Keratinocyte (primary cell): ENCODE measurements at regions not wholly inside any gene's neighbourhood (a gene's known extent, or its start where the extent isn't known, plus 50 kb on each side); places are given as distances from the start of the nearest gene placed in this dataset.

ENCODE experiments used
- CTCF ChIP-seq, 3 experiments: IDR thresholded peaks in 1 of 3; conservative IDR thresholded peaks in 1 of 3; optimal IDR thresholded peaks in 1 of 3; 2 replicates in 2 of 3; 3 replicates in 1 of 3; pipeline versions ENCODE3 to v1.5.1; 2011; ENCODE audit warnings: low read length in 3 of 3, mild to moderate bottlenecking in 3 of 3, moderate library complexity in 2 of 3, control low read depth in 1 of 3, inconsistent platforms in 1 of 3; ENCODE audit not compliant: insufficient read depth in 2 of 3; ENCODE audit errors: extremely low read depth in 1 of 3
- EZH2 ChIP-seq: IDR thresholded peaks from one replicate; pipeline ENCODE4 v1.6.1; 2012; ENCODE audit warnings: inconsistent platforms, mild to moderate bottlenecking, low read length, moderate library complexity

- TF ChIP-seq CTCF (optimal IDR thresholded peaks at IDR 0.05 in 1 of 3, IDR thresholded peaks at IDR 0.05 in 1 of 3, conservative IDR thresholded peaks at IDR 0.05 in 1 of 3; ENCODE audit: extremely low read depth in 1 of 3, insufficient read depth in 2 of 3, low read length in 3 of 3) (no peak), EZH2 (no peak)
Measured at GRCh38 chr2:76679025-76679396, 843.2 kb downstream of the LRRTM4 start.
